MM.1S (cell line): ENCODE measurements at regions not wholly inside any gene's neighbourhood (a gene's known extent, or its start where the extent isn't known, plus 50 kb on each side); places are given as distances from the start of the nearest gene placed in this dataset.

Source experiments
- DNase-seq: peaks from one replicate; pipeline ENCODE4 v3.0.0-alpha.2; 2015
- H2AFZ ChIP-seq: fragments of 300-600 bp; sonication (generic); 2 replicates; pipeline ENCODE4 v1.6.0; 2016; ENCODE audit warnings: antibody characterized with exemption, low read length
- H3F3A ChIP-seq: fragments of 300-600 bp; sonication (generic); 2 replicates; pipeline ENCODE4 v1.6.1; 2016; ENCODE audit warnings: mild to moderate bottlenecking, antibody characterized with exemption, low read length, moderate library complexity, mixed read lengths; ENCODE audit not compliant: insufficient read depth
- H3K27ac ChIP-seq: fragments of 300-600 bp; sonication (generic); 2 replicates; pipeline ENCODE4 v1.5.1; 2016; ENCODE audit warnings: mild to moderate bottlenecking, low read length
- H3K27me3 ChIP-seq: fragments of 300-600 bp; sonication (generic); replicated peaks from 2 replicates; pipeline ENCODE4 v1.6.0; 2016; ENCODE audit warnings: low read length; ENCODE audit not compliant: insufficient read depth
- H3K36me3 ChIP-seq: fragments of 300-600 bp; sonication (generic); replicated peaks from 2 replicates; pipeline ENCODE4 v1.6.1; 2016; ENCODE audit warnings: mild to moderate bottlenecking, low read length, mixed read lengths; ENCODE audit not compliant: insufficient read depth
- H3K4me1 ChIP-seq: fragments of 300-600 bp; sonication (generic); 2 replicates; pipeline ENCODE4 v1.6.1; 2016; ENCODE audit warnings: low read length, mixed read lengths
- H3K4me2 ChIP-seq: fragments of 300-600 bp; sonication (generic); 2 replicates; pipeline ENCODE4 v1.6.0; 2016; ENCODE audit warnings: low read depth, low read length
- H3K4me3 ChIP-seq: fragments of 300-600 bp; sonication (generic); 2 replicates; pipeline ENCODE4 v1.5.1; 2016; ENCODE audit warnings: low read length, mixed read lengths
- H3K79me2 ChIP-seq: fragments of 300-600 bp; sonication (generic); 2 replicates; pipeline ENCODE4 v1.6.1; 2016; ENCODE audit warnings: mixed run types, low read length, mixed read lengths
- H3K9ac ChIP-seq: fragments of 300-600 bp; sonication (generic); 2 replicates; pipeline ENCODE4 v1.6.1; 2016; ENCODE audit warnings: low read length, mixed read lengths
- H3K9me2 ChIP-seq: fragments of 300-600 bp; sonication (generic); replicated peaks from 2 replicates; pipeline ENCODE4 v1.6.1; 2016; ENCODE audit warnings: mild to moderate bottlenecking, low read length, mixed read lengths; ENCODE audit not compliant: insufficient read depth
- H3K9me3 ChIP-seq: fragments of 300-600 bp; sonication (generic); replicated peaks from 2 replicates; pipeline ENCODE4 v1.6.1; 2016; ENCODE audit warnings: mild to moderate bottlenecking, low read length, mixed read lengths; ENCODE audit not compliant: insufficient read depth
- H4K20me1 ChIP-seq: fragments of 300-600 bp; sonication (generic); 2 replicates; pipeline ENCODE4 v1.6.1; 2016; ENCODE audit warnings: mild to moderate bottlenecking, low read length, moderate library complexity, mixed read lengths; ENCODE audit not compliant: insufficient read depth
- EZH2 ChIP-seq: fragments of 300-600 bp; sonication (generic); optimal IDR thresholded peaks from 2 replicates; pipeline ENCODE3; 2017; ENCODE audit warnings: low read depth, mild to moderate bottlenecking, antibody characterized with exemption, low read length, mixed read lengths
- EZH2phosphoT487 ChIP-seq: fragments of 300-600 bp; sonication (generic); IDR thresholded peaks from 2 replicates; pipeline ENCODE4 v1.6.1; 2018; ENCODE audit warnings: antibody characterized with exemption, low read length
- TF ChIP-seq, protein P1 (sequence below): fragments of 300-600 bp; sonication (generic); IDR thresholded peaks from 2 replicates; pipeline ENCODE4 v1.5.1; 2016; ENCODE audit warnings: antibody characterized with exemption, low read length, mixed read lengths

DNA sequence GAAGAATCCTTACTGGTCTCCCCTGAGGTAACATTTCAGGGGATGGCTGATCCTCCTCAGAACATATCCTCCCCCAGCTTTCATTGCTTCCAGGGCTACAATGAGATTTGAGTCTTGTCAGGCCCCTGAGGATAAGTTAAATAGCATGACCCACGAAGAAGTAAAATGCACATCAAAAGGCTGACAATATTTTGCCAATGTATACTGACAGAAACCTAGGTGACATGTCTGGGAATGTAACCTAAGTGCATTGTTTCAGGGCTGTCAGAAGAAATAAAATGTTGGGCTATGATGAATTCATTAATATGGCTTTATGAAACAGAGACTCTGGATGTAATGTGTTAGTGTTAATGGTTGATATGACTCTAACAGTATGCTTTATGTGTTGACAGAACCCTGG is 471.5 kb downstream of the HDGFL1 start:
- no peaks in the 10 kb centered on the region for H3K79me2 ChIP-seq
- H3K9me3 ChIP-seq = no peaks in the 10 kb centered on the region
- no peaks in the 10 kb centered on the region for H3K9me2 ChIP-seq
- no peak overlapping the region for H3K9ac ChIP-seq
- no peaks in the 10 kb centered on the region for H3K27me3 ChIP-seq
- DNase-seq = no peak
- H4K20me1 ChIP-seq = no peaks in the 10 kb centered on the region
- H3K27ac ChIP-seq = no peak overlapping the region
- H3K4me1 ChIP-seq = no peaks in the 10 kb centered on the region
- H3K4me2 ChIP-seq = no peak overlapping the region
- no peaks in the 10 kb centered on the region for H3F3A ChIP-seq
- no peak overlapping the region for H3K4me3 ChIP-seq
- no peaks in the 10 kb centered on the region for H3K36me3 ChIP-seq
- TF ChIP-seq EZH2 (no peak), EZH2phosphoT487 (no peak)
- TF ChIP-seq, protein P1, sequence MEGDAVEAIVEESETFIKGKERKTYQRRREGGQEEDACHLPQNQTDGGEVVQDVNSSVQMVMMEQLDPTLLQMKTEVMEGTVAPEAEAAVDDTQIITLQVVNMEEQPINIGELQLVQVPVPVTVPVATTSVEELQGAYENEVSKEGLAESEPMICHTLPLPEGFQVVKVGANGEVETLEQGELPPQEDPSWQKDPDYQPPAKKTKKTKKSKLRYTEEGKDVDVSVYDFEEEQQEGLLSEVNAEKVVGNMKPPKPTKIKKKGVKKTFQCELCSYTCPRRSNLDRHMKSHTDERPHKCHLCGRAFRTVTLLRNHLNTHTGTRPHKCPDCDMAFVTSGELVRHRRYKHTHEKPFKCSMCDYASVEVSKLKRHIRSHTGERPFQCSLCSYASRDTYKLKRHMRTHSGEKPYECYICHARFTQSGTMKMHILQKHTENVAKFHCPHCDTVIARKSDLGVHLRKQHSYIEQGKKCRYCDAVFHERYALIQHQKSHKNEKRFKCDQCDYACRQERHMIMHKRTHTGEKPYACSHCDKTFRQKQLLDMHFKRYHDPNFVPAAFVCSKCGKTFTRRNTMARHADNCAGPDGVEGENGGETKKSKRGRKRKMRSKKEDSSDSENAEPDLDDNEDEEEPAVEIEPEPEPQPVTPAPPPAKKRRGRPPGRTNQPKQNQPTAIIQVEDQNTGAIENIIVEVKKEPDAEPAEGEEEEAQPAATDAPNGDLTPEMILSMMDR = no peak
- H2AFZ ChIP-seq = no peak overlapping the region

GRCh38 chr6:23045280-23045679 is 475.9 kb downstream of the HDGFL1 start:
- Histone ChIP-seq H3K4me1 (no peaks in the 10 kb centered on the region), H3K36me3 (no peaks in the 10 kb centered on the region), H3K79me2 (no peaks in the 10 kb centered on the region), H3K9me3 (no peaks in the 10 kb centered on the region), H3K4me3 (no peak overlapping the region), H3K9ac (no peak overlapping the region), H3K4me2 (no peak overlapping the region), H3F3A (no peaks in the 10 kb centered on the region), H3K27me3 (no peaks in the 10 kb centered on the region), H3K27ac (no peak overlapping the region), H4K20me1 (no peaks in the 10 kb centered on the region), H3K9me2 (no peaks in the 10 kb centered on the region), H2AFZ (no peak overlapping the region)
- DNase-seq = no peak
- TF ChIP-seq, protein P1 = no peak
- TF ChIP-seq EZH2phosphoT487 (no peak), EZH2 (no peak)

GRCh38 chr6:23055523-23055922 is 486.2 kb downstream of the HDGFL1 start:
- Histone ChIP-seq H3K4me1 (no peaks in the 10 kb centered on the region), H3K27ac (no peak overlapping the region), H3K9me3 (no peaks in the 10 kb centered on the region), H3K79me2 (no peaks in the 10 kb centered on the region), H4K20me1 (no peaks in the 10 kb centered on the region), H3K27me3 (no peaks in the 10 kb centered on the region), H3K36me3 (no peaks in the 10 kb centered on the region), H2AFZ (no peak overlapping the region), H3K4me2 (no peak overlapping the region), H3K4me3 (no peak overlapping the region), H3K9me2 (no peaks in the 10 kb centered on the region), H3K9ac (no peak overlapping the region), H3F3A (no peaks in the 10 kb centered on the region)
- no peak for TF ChIP-seq EZH2phosphoT487
- TF ChIP-seq EZH2 = no peak
- TF ChIP-seq, protein P1 = no peak
- no peak for DNase-seq
